Stimulated activated memory B cell treated with anti-CD40 and anti-IgM and Interleukin-4, amounts not matched to agents 10 μg/mL and 1 μg/mL and 100 μg/mL, for 72 hours (primary cell): ENCODE measurements at regions not wholly inside any gene's neighbourhood (a gene's known extent, or its start where the extent isn't known, plus 50 kb on each side); places are given as distances from the start of the nearest gene placed in this dataset.

ENCODE experiments used
- ATAC-seq: fragments of 150-1000 bp; cut with Tn5 transposase; 2 replicates; pipeline ENCODE4 v1.10.0; 2021
- H3K27ac Mint-ChIP-seq: one replicate; pipeline ENCODE4 v1.8.0; 2022; ENCODE audit warnings: mild to moderate bottlenecking, mixed read lengths
- H3K27me3 Mint-ChIP-seq: one replicate; pipeline ENCODE4 v1.8.0; 2022; ENCODE audit warnings: mixed read lengths
- H3K36me3 Mint-ChIP-seq: one replicate; pipeline ENCODE4 v1.8.0; 2022; ENCODE audit warnings: mixed read lengths
- H3K4me1 Mint-ChIP-seq: one replicate; pipeline ENCODE4 v1.8.0; 2022; ENCODE audit warnings: mixed read lengths
- H3K4me3 Mint-ChIP-seq: one replicate; pipeline ENCODE4 v1.8.0; 2022; ENCODE audit warnings: mild to moderate bottlenecking, moderate library complexity, mixed read lengths
- H3K9me3 Mint-ChIP-seq: one replicate; pipeline ENCODE4 v1.8.0; 2022; ENCODE audit warnings: mixed read lengths

- H3K27me3 Mint-ChIP-seq, result no peaks in the 10 kb centered on the region
- H3K9me3 Mint-ChIP-seq, result no peaks in the 10 kb centered on the region
- no peaks in the 10 kb centered on the region for H3K4me1 Mint-ChIP-seq
- H3K36me3 Mint-ChIP-seq, result no peaks in the 10 kb centered on the region
- no peak overlapping the region for H3K4me3 Mint-ChIP-seq
- H3K27ac Mint-ChIP-seq, result no peak overlapping the region
- no peak for ATAC-seq
Observed at GRCh38 chr12:43126652-43127375, 425.2 kb downstream of the ADAMTS20 start.

- no peaks in the 10 kb centered on the region for H3K4me1 Mint-ChIP-seq
- no peaks in the 10 kb centered on the region for H3K27me3 Mint-ChIP-seq
- no peak overlapping the region for H3K4me3 Mint-ChIP-seq
- no peak overlapping the region for H3K27ac Mint-ChIP-seq
- no peaks in the 10 kb centered on the region for H3K36me3 Mint-ChIP-seq
- no peaks in the 10 kb centered on the region for H3K9me3 Mint-ChIP-seq
- ATAC-seq, result no peak
Observed at GRCh38 chr12:43123461-43123860, 428.5 kb downstream of the ADAMTS20 start.

- no peaks in the 10 kb centered on the region for H3K9me3 Mint-ChIP-seq
- no peak overlapping the region for H3K27ac Mint-ChIP-seq
- no peaks in the 10 kb centered on the region for H3K4me1 Mint-ChIP-seq
- no peak for ATAC-seq
- H3K36me3 Mint-ChIP-seq, result no peaks in the 10 kb centered on the region
- H3K27me3 Mint-ChIP-seq, result no peaks in the 10 kb centered on the region
- no peak overlapping the region for H3K4me3 Mint-ChIP-seq
Observed at GRCh38 chr12:43120150-43120549, 431.9 kb downstream of the ADAMTS20 start.

- Mint-ChIP-seq H3K4me3 (no peak overlapping the region), H3K9me3 (no peaks in the 10 kb centered on the region), H3K27me3 (no peaks in the 10 kb centered on the region), H3K4me1 (no peaks in the 10 kb centered on the region), H3K27ac (no peak overlapping the region), H3K36me3 (no peaks in the 10 kb centered on the region)
- ATAC-seq, result no peak
Observed at GRCh38 chr12:43118881-43119280, 433.1 kb downstream of the ADAMTS20 start.

- H3K9me3 Mint-ChIP-seq, result no peaks in the 10 kb centered on the region
- no peaks in the 10 kb centered on the region for H3K27me3 Mint-ChIP-seq
- no peaks in the 10 kb centered on the region for H3K36me3 Mint-ChIP-seq
- no peak overlapping the region for H3K27ac Mint-ChIP-seq
- H3K4me1 Mint-ChIP-seq, result no peaks in the 10 kb centered on the region
- no peak for ATAC-seq
- H3K4me3 Mint-ChIP-seq, result no peak overlapping the region
Observed at GRCh38 chr12:43118234-43118633, 433.8 kb downstream of the ADAMTS20 start.

GRCh38 chr12:43117226-43117930 lies 434.6 kb downstream of the ADAMTS20 start:
- H3K4me1 Mint-ChIP-seq, result no peaks in the 10 kb centered on the region
- ATAC-seq, result no peak
- H3K27me3 Mint-ChIP-seq, result no peaks in the 10 kb centered on the region
- H3K4me3 Mint-ChIP-seq, result no peak overlapping the region
- no peaks in the 10 kb centered on the region for H3K36me3 Mint-ChIP-seq
- H3K9me3 Mint-ChIP-seq, result no peaks in the 10 kb centered on the region
- H3K27ac Mint-ChIP-seq, result no peak overlapping the region

- H3K27me3 Mint-ChIP-seq, result peaks cover 1% of the 10 kb centered on the region
- no peaks in the 10 kb centered on the region for H3K36me3 Mint-ChIP-seq
- H3K9me3 Mint-ChIP-seq, result no peaks in the 10 kb centered on the region
- H3K27ac Mint-ChIP-seq, result no peak overlapping the region
- no peak for ATAC-seq
- H3K4me3 Mint-ChIP-seq, result no peak overlapping the region
- peaks cover 5% of the 10 kb centered on the region for H3K4me1 Mint-ChIP-seq
Observed at GRCh38 chr12:43115441-43116160, 436.4 kb downstream of the ADAMTS20 start.

- no peaks in the 10 kb centered on the region for H3K36me3 Mint-ChIP-seq
- no peaks in the 10 kb centered on the region for H3K9me3 Mint-ChIP-seq
- ATAC-seq, result no peak
- no peak overlapping the region for H3K4me3 Mint-ChIP-seq
- peaks cover 12% of the 10 kb centered on the region for H3K4me1 Mint-ChIP-seq
- H3K27ac Mint-ChIP-seq, result no peak overlapping the region
- H3K27me3 Mint-ChIP-seq, result peaks cover 10% of the 10 kb centered on the region
Observed at GRCh38 chr12:43114316-43114715, 437.7 kb downstream of the ADAMTS20 start.

GRCh38 chr12:43113616-43114015 lies 438.4 kb downstream of the ADAMTS20 start:
- Mint-ChIP-seq H3K27ac (no peak overlapping the region), H3K4me3 (no peak overlapping the region), H3K27me3 (peaks cover 10% of the 10 kb centered on the region), H3K4me1 (peaks cover 12% of the 10 kb centered on the region), H3K36me3 (no peaks in the 10 kb centered on the region), H3K9me3 (no peaks in the 10 kb centered on the region)
- no peak for ATAC-seq

GRCh38 chr12:43113135-43113534 lies 438.9 kb downstream of the ADAMTS20 start:
- Mint-ChIP-seq H3K4me3 (no peak overlapping the region), H3K36me3 (no peaks in the 10 kb centered on the region), H3K27me3 (peaks cover 10% of the 10 kb centered on the region), H3K4me1 (peaks cover 12% of the 10 kb centered on the region), H3K9me3 (no peaks in the 10 kb centered on the region), H3K27ac (no peak overlapping the region)
- no peak for ATAC-seq

GRCh38 chr12:43112101-43112920 lies 439.7 kb downstream of the ADAMTS20 start:
- Mint-ChIP-seq H3K9me3 (no peaks in the 10 kb centered on the region), H3K4me1 (peaks cover 12% of the 10 kb centered on the region), H3K27ac (no peak overlapping the region), H3K36me3 (no peaks in the 10 kb centered on the region), H3K4me3 (no peak overlapping the region), H3K27me3 (peaks cover 10% of the 10 kb centered on the region)
- ATAC-seq, result no peak

GRCh38 chr12:43111608-43112007 lies 440.4 kb downstream of the ADAMTS20 start:
- Mint-ChIP-seq H3K9me3 (no peaks in the 10 kb centered on the region), H3K4me3 (no peak overlapping the region), H3K27me3 (peaks cover 10% of the 10 kb centered on the region), H3K4me1 (peaks cover 14% of the 10 kb centered on the region), H3K27ac (no peak overlapping the region), H3K36me3 (no peaks in the 10 kb centered on the region)
- ATAC-seq, result no peak

- no peak for ATAC-seq
- H3K27ac Mint-ChIP-seq, result no peak overlapping the region
- no peaks in the 10 kb centered on the region for H3K9me3 Mint-ChIP-seq
- peaks cover 23% of the 10 kb centered on the region for H3K4me1 Mint-ChIP-seq
- no peaks in the 10 kb centered on the region for H3K36me3 Mint-ChIP-seq
- H3K4me3 Mint-ChIP-seq, result no peak overlapping the region
- H3K27me3 Mint-ChIP-seq, result peaks cover 10% of the 10 kb centered on the region
Observed at GRCh38 chr12:43109631-43110345, 442.2 kb downstream of the ADAMTS20 start.

- H3K9me3 Mint-ChIP-seq, result no peaks in the 10 kb centered on the region
- no peaks in the 10 kb centered on the region for H3K36me3 Mint-ChIP-seq
- no peak overlapping the region for H3K4me3 Mint-ChIP-seq
- H3K27me3 Mint-ChIP-seq, result peaks cover 10% of the 10 kb centered on the region
- no peak for ATAC-seq
- H3K4me1 Mint-ChIP-seq, result peaks cover 23% of the 10 kb centered on the region
- no peak overlapping the region for H3K27ac Mint-ChIP-seq
Observed at GRCh38 chr12:43108656-43109055, 443.3 kb downstream of the ADAMTS20 start.
